ENCODE measurements at regions not wholly inside any gene's neighbourhood (a gene's known extent, or its start where the extent isn't known, plus 50 kb on each side); places are given as distances from the start of the nearest gene placed in this dataset.

DNA sequence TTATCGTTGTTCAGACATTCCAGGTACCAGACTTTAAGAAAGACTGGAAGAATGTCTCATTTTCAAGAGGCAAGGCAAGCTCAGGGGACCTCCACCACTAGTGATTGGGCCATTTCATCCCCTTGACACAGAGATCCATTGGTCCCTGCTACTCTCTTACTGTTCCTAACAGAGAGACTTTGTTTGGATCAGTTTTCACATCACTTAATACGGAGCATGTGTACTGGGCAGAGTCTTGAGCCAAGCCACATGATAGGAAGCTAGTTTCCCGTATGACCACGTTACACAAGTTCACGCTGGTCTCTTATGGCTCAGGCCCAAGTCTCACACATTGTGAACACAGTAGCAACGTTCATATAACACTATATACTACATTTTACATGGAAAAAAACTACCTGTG lies 269.9 kb downstream of the BAMBI start:
- no peak for TF ChIP-seq EZH2 (IDR thresholded peaks at IDR 0.05; ENCODE audit: insufficient read depth, low read length)
- TF ChIP-seq, protein P1, sequence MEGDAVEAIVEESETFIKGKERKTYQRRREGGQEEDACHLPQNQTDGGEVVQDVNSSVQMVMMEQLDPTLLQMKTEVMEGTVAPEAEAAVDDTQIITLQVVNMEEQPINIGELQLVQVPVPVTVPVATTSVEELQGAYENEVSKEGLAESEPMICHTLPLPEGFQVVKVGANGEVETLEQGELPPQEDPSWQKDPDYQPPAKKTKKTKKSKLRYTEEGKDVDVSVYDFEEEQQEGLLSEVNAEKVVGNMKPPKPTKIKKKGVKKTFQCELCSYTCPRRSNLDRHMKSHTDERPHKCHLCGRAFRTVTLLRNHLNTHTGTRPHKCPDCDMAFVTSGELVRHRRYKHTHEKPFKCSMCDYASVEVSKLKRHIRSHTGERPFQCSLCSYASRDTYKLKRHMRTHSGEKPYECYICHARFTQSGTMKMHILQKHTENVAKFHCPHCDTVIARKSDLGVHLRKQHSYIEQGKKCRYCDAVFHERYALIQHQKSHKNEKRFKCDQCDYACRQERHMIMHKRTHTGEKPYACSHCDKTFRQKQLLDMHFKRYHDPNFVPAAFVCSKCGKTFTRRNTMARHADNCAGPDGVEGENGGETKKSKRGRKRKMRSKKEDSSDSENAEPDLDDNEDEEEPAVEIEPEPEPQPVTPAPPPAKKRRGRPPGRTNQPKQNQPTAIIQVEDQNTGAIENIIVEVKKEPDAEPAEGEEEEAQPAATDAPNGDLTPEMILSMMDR (IDR thresholded peaks at IDR 0.05; ENCODE audit: insufficient read depth, low read depth, low read length), result no peak
